Activated CD8-positive, alpha-beta memory T cell treated with anti-CD3 and anti-CD28 coated beads for 24 hours (primary cell): ENCODE measurements at regions not wholly inside any gene's neighbourhood (a gene's known extent, or its start where the extent isn't known, plus 50 kb on each side); places are given as distances from the start of the nearest gene placed in this dataset.
"Not testable (repeated sequence)": the region's sequence is repeated elsewhere in the genome, so short reads cannot be mapped to it uniquely, and the experiment has no call there.

Experiments
- DNase-seq: peaks from one replicate; pipeline ENCODE4 v3.0.0-alpha.2; 2020

DNA sequence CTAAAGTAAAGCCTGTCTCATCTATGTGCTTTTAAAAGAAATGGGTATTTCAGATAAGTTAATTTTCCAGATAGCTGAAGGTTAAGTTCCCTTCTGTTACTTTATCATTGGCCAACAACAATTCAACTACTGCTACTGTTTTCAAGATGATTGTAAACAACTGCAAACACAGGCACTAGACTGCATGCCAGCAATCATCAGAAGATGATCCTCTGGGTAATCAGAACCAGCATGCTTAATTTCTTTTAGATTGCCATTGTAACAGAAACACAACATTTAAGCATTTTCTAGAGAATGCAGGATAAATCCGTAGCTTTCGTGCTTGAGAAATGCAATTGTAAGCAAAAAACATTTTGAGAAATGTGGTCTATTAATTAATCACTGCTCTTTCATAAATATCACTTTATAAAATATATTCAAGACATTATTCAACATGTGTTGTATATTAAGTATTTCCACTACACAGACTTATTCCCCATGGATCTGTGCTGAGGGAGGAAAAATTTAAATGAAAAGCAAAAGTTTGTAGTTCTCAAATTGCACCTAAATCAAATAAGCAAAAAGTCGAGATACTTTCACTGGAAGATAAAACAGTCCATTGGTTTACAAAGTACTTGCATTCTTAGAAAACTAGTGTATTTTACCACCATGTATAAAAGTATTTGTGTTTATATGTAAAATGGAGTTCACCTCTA, 133.7 kb downstream of the ATL2 start:
- DNase-seq: no peak

GRCh38 chr2:38239452-38239851, 137.6 kb downstream of the ATL2 start:
- no peak for DNase-seq

- not testable (repeated sequence) for DNase-seq
These were observed 138.4 kb downstream of the ATL2 start for GRCh38 chr2:38238705-38239104.

DNA sequence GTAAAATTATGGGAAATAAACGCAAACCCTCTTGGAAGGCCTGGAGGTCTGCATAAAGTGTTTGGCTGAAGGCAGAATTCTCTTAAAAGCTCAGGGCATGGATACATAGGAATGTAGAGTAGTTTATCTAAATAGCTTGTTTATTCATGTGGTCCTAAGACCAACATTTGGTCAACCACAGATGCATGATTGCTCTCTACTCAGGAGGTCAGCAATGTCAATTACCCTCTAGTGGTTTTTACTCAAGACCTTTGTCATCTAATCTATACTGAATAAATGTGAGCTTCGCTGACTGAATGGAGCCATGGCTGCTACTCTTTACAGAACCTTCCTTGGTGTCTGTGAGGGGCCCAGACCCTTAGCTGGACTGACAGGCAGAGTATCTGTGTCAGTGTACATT, 139.8 kb downstream of the ATL2 start:
- DNase-seq: no peak

DNA sequence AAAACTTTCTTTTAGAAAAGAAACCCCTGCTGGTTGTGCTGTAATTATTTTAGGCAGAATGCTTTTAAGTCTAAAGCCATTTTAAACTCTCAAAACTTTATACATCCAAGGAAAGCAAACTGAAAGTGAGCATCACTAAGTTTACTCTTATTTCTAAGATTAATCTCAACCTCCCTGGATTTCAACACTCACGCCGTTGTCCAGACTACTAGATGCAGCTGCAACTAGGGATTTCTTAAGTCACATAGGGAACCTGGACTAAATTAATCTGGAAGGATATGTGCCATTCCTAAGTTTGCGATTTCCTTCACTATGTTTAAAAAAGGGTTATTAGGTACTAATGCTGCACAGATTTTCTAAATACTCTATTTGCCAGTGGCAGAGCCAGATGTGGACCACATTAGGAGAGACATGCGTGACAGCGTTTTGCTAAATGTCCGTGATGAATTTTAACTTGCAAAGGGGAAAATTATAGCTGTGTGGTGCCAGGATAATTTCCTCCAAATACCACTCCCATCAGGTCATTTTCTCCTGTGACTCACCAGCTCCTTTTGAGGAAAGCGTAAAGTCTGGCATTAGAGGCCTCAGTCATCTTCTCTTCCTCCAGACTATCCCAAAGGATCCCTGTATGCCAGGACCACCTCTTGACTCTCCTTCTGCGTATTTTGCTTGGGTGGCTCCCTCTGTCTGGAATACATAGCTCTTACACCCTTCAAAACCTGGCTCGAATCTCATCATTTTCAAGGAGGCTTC, 143.7 kb downstream of the ATL2 start:
- DNase-seq: no peak

DNA sequence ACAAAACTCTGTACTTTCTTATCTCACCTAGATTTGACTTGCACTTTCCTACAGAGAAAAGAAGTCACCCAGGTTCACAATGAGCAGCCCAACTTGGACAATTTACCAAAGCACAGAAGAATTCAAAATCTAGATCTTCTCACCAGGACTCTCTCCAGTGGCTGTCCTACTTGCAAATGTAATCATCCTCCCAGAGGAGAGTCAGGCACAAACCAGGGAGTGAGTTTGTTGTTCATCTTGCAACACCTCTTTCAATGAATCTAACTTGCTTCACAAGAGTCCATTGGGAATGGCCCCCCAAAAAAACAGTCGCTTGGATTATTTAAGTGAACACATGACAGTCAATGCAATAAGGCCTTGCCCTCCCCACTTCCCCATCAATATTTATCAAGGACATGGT, 144.6 kb downstream of the ATL2 start:
- no peak for DNase-seq

GRCh38 chr2:38230756-38231155, 146.3 kb downstream of the ATL2 start:
- DNase-seq: no peak

GRCh38 chr2:38228753-38229152, 148.3 kb downstream of the ATL2 start:
- DNase-seq: no peak

DNA sequence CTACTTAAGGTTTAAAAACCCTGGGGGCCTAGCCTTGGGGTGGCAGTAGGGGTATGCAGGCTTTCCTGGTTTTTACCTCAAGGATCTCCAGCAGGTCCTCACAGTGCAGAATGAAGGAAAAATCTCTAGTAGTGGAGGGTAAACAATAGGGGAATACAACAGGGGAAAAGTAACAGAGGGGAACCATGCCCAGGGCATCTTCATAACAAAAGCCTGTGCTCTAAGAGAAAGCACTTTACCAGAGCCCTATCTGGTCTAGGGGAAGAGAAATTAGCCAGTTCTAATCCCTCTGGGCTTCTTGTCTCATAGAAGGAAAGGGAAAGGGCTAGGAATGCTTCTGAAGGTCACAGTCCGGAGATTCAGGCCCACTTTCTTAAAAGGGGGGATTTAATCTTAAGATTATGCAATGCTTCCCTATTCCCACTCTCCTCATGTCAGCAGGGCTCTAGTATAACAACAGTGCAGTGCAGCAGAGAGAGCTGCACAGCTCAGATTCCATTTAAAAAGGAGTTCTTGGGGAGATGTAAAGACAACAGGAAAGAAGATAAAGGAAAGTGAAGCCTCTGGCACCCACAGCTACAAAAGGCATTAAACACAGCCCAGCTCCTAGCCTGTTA, 149.0 kb upstream of the CYP1B1 start:
- DNase-seq: no peak

DNA sequence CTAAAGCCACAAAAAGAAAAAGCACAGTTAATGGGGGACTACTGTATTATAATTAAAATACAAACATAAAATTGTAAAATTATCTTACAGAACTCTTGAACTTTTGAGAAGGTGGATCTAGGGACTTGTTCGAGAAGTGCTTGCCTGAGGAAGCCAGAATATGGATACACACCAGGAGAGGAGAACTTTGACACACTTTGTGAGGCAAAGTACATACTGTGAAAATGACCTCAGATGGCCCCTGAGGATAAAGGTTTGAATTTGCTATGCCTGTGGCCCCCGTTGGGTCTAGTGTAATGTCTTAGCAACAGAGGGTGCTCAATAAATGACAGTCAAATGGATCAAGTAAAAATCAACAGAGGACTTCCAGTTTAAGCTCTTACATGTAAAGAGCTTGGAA, 148.2 kb upstream of the CYP1B1 start:
- DNase-seq: no peak

GRCh38 chr2:38223256-38223655, 147.3 kb upstream of the CYP1B1 start:
- DNase-seq: no peak

GRCh38 chr2:38220164-38220563, 144.2 kb upstream of the CYP1B1 start:
- DNase-seq: no peak

DNA sequence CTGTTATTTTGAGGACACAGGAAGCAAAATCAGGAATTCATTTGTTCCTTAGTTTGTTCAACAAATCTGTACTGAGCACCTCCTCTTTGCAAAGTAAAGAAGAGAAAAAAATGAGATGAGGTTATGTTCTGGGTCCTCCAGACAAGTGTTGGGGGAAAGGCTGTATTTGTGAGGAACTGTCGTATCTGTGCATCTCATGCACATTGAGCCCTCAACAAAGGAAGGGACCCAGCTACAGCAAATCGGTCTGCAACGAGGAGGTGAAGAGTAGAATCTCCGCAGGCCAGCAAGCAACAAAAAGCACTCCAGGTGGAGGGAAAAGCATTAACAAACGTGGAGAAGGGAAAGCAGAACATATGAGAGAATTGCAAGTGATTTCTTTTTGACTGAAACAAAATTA, 143.0 kb upstream of the CYP1B1 start:
- no peak for DNase-seq

DNA sequence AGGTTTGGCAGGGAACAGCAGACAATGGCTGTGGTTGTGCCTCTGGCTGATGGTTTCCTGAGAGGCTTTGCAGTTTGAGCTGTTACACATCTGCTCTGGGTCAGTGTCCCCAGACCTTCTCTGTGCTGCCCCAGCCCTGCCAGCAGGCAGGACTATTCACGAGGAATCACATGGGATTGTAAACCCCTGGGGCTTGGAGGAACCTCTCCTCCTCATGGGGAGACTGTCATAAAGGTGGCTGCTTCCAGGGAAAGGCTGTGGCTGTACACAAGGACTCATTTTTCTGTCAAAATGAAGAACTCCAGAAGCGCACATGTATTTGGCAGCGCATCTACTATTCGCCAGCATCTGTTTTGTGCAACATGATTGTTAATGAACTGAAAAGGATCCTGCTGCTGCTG, 142.6 kb upstream of the CYP1B1 start:
- DNase-seq: no peak

- DNase-seq: no peak
These were observed 141.6 kb upstream of the CYP1B1 start for GRCh38 chr2:38217401-38218188.

- DNase-seq: no peak
These were observed 140.9 kb upstream of the CYP1B1 start for GRCh38 chr2:38216886-38217285.

GRCh38 chr2:38215993-38216392, 140.0 kb upstream of the CYP1B1 start:
- DNase-seq: no peak

DNA sequence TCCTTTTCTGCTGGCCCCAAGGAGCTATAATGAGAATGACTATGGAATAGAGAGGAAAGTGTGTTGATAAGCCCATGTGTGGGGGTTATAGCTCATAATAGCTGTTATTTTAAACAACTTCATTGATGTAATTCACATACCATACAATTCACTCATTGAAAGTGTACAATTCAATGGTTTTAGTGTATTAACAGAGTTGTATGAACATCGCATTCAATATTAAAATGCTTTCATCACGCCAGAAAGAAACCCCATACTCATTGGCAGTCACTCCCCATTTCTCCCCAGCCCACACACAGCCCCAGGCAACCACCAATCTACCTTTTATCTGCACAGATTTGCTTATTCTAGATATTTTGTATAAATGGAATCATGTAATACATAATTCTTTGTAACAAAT, 139.6 kb upstream of the CYP1B1 start:
- DNase-seq: no peak

GRCh38 chr2:38214209-38214717, 138.3 kb upstream of the CYP1B1 start:
- no peak for DNase-seq

GRCh38 chr2:38213619-38214167, 137.7 kb upstream of the CYP1B1 start:
- no peak for DNase-seq

- DNase-seq: no peak
These were observed 136.4 kb upstream of the CYP1B1 start for GRCh38 chr2:38212312-38212711.

DNA sequence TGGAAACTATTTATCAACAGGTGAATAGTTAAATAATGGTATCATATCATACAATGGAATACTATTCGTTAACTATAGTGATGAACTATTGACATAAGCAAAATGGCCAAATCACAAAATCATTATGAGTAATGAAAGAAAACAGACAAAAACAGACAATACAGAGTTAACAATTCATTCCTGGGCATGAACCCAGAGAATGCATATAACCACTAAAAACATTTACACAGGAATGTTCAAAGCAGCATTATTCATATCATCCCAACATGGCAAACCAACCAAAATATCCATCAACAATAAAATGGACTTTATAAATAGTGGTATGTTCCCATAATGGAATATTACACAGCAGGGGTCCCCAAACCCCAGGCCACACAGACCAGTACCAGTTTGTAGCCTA, 131.2 kb upstream of the CYP1B1 start:
- DNase-seq: no peak

DNA sequence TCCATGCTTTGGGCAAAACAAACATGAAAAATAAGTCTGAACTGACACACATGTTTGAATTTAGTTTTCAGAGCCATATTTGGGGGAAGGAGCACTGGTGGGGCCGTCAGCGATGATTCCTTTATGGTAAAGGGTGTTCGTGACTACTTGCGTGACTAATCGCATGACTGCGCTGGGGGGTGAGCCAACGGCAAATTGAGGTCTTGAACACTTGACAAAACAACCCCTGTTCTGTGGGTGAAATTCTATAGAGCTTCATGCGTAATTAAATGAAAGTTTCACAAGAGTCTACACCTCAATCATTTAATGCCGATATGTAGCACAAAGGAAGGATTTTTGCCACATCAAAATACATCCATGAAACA, 127.5 kb upstream of the CYP1B1 start:
- no peak for DNase-seq
